HepG2 (cell line): ENCODE measurements at regions not wholly inside any gene's neighbourhood (a gene's known extent, or its start where the extent isn't known, plus 50 kb on each side); places are given as distances from the start of the nearest gene placed in this dataset.

ENCODE experiments used
- CREB1 ChIP-seq, 2 experiments: fragments of 450-650 bp in 1 of 2; IDR thresholded peaks; 2 replicates each; pipeline ENCODE4 v1.6.1; 2016 to 2017; ENCODE audit warnings: control low read depth in 1 of 2, mild to moderate bottlenecking in 1 of 2, missing compliant biosample characterization in 1 of 2, missing genetic modification characterization in 1 of 2
- NFE2L1 ChIP-seq: sonication (generic); formaldehyde crosslinking; IDR thresholded peaks from 2 replicates; pipeline ENCODE4 v1.4.0; 2020; ENCODE audit warnings: missing genetic modification reagents, mild to moderate bottlenecking, borderline replicate concordance
- POLR2AphosphoS5 ChIP-seq: IDR thresholded peaks from 2 replicates; pipeline ENCODE4 v1.6.1; 2012; ENCODE audit warnings: low read depth, low read length
- RFX5 ChIP-seq: IDR thresholded peaks from 2 replicates; pipeline ENCODE4 v1.6.1; 2011; ENCODE audit warnings: low read depth, low read length, improper control_type of control experiment
- ZNF12 ChIP-seq: sonication (generic); formaldehyde crosslinking; IDR thresholded peaks from 2 replicates; pipeline ENCODE4 v1.5.0; 2020; ENCODE audit warnings: missing genetic modification reagents
- ZNF207 ChIP-seq: fragments of 450-650 bp; IDR thresholded peaks from 2 replicates; pipeline ENCODE4 v1.6.1; 2016; ENCODE audit warnings: antibody characterized with exemption, borderline replicate concordance
- ZNF260 ChIP-seq: sonication (generic); formaldehyde crosslinking; IDR thresholded peaks from 2 replicates; pipeline ENCODE4 v1.4.0; 2020; ENCODE audit warnings: missing genetic modification reagents, low read depth, mild to moderate bottlenecking, borderline replicate concordance
- TF ChIP-seq, protein P1 (sequence below), 2 experiments: sonication (generic) in 1 of 2; formaldehyde crosslinking in 1 of 2; IDR thresholded peaks; 2 replicates each; pipeline versions ENCODE4 v1.5.1 to v1.6.1; 2011 to 2020; ENCODE audit warnings: borderline replicate concordance in 1 of 2, low read depth in 1 of 2, low read length in 1 of 2, mild to moderate bottlenecking in 1 of 2, missing genetic modification reagents in 1 of 2, moderate library complexity in 1 of 2

DNA sequence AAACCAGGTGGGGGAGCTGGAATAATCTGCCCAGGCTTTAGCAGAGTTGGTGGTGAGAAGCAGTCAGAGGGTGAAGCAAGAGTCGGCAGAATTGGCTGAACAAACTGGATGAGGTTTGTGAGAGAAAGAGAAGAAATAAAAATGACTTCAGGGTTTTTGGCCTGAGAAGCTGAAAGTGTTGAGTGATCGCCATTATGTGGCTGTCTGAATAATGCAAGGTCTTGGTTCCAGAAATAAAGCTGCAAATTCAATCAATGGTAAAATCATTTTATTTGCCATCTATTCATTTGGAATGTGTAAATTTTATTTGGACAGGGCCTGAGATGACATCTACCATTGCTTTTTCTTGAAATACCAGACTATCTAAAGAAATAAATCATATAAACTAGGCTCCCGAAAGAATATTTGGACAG, 50.4 kb upstream of the DAB2 start:
- TF ChIP-seq NFE2L1 (CRISPR knock-in tag) (no peak), ZNF12 (CRISPR knock-in tag) (no peak), ZNF260 (no peak), POLR2AphosphoS5 (no peak), RFX5 (no peak), CREB1 (IDR thresholded peaks at IDR 0.05) (no peak), CREB1 (CRISPR knock-in tag; IDR thresholded peaks at IDR 0.05) (no peak), ZNF207 (no peak)
- TF ChIP-seq, protein P1, sequence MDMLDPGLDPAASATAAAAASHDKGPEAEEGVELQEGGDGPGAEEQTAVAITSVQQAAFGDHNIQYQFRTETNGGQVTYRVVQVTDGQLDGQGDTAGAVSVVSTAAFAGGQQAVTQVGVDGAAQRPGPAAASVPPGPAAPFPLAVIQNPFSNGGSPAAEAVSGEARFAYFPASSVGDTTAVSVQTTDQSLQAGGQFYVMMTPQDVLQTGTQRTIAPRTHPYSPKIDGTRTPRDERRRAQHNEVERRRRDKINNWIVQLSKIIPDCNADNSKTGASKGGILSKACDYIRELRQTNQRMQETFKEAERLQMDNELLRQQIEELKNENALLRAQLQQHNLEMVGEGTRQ (IDR thresholded peaks at IDR 0.05; ENCODE audit: low read depth, low read length), result no peak
- TF ChIP-seq, protein P1 (CRISPR knock-in tag; IDR thresholded peaks at IDR 0.05; ENCODE audit: borderline replicate concordance), result no peak
